Parathyroid adenoma (tissue), 2 donors: ENCODE measurements at regions not wholly inside any gene's neighbourhood (a gene's known extent, or its start where the extent isn't known, plus 50 kb on each side); places are given as distances from the start of the nearest gene placed in this dataset.

ENCODE experiments used
- H2AFZ ChIP-seq: fragments of 300-600 bp; sonication (generic); one replicate; pipeline ENCODE4 v1.7.0; 2017; ENCODE audit warnings: antibody characterized with exemption, mild to moderate bottlenecking
- H3K27ac ChIP-seq: fragments of 300-600 bp; sonication (generic); one replicate; pipeline ENCODE4 v1.7.0; 2017
- H3K27me3 ChIP-seq: fragments of 300-600 bp; sonication (generic); one replicate; pipeline ENCODE4 v1.7.0; 2017; ENCODE audit warnings: low read length; ENCODE audit not compliant: control insufficient read depth, insufficient read depth
- H3K36me3 ChIP-seq: fragments of 300-600 bp; sonication (generic); one replicate; pipeline ENCODE4 v1.7.0; 2017; ENCODE audit warnings: low read length; ENCODE audit not compliant: control insufficient read depth, insufficient read depth
- H3K4me1 ChIP-seq: fragments of 300-600 bp; sonication (generic); one replicate; pipeline ENCODE4 v1.7.0; 2017; ENCODE audit warnings: control low read depth
- H3K4me2 ChIP-seq: fragments of 300-600 bp; sonication (generic); one replicate; pipeline ENCODE4 v1.7.0; 2017; ENCODE audit warnings: low read length
- H3K4me3 ChIP-seq: fragments of 300-600 bp; sonication (generic); one replicate; pipeline ENCODE4 v1.7.0; 2017; ENCODE audit warnings: low read depth, low read length
- H3K79me2 ChIP-seq: fragments of 300-600 bp; sonication (generic); one replicate; pipeline ENCODE4 v1.7.0; 2017; ENCODE audit warnings: control low read depth
- H3K9ac ChIP-seq: fragments of 300-600 bp; sonication (generic); one replicate; pipeline ENCODE4 v1.7.0; 2017; ENCODE audit warnings: mild to moderate bottlenecking
- H3K9me3 ChIP-seq: fragments of 300-600 bp; sonication (generic); one replicate; pipeline ENCODE4 v1.7.0; 2017; ENCODE audit warnings: low read length; ENCODE audit not compliant: control insufficient read depth
- TF ChIP-seq, protein P1 (sequence below): fragments of 300-600 bp; sonication (generic); IDR thresholded peaks from one replicate; pipeline ENCODE4 v1.7.0; 2017; ENCODE audit warnings: antibody characterized with exemption, mild to moderate bottlenecking
- donor health status: primary hyperparathyroidism.

DNA sequence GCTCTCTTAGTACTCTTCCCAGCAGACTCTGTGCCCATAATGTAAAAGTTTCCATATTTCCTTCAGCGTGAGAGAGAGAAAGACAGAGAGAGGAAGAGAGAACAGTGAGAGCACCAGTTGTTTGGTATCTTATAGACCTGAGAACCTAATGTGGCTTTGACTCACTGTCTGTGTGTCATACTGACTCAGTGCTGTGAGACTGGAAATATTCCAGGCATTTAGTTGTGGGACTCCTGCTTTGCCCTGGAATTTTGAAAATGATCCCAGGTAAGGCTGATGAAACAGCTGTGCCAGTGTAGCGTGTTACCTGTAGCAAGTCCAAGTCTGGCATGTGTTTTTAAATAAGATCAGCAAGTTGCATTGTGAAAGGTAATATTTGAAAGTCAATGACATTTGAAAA is 87.9 kb upstream of the KCNH7 start:
- no peaks in the 10 kb centered on the region for H3K4me1 ChIP-seq
- H3K9me3 ChIP-seq: no peaks in the 10 kb centered on the region
- H3K9ac ChIP-seq: no peak overlapping the region
- no peak overlapping the region for H3K4me2 ChIP-seq
- no peaks in the 10 kb centered on the region for H3K27me3 ChIP-seq
- no peak overlapping the region for H2AFZ ChIP-seq
- TF ChIP-seq, protein P1, sequence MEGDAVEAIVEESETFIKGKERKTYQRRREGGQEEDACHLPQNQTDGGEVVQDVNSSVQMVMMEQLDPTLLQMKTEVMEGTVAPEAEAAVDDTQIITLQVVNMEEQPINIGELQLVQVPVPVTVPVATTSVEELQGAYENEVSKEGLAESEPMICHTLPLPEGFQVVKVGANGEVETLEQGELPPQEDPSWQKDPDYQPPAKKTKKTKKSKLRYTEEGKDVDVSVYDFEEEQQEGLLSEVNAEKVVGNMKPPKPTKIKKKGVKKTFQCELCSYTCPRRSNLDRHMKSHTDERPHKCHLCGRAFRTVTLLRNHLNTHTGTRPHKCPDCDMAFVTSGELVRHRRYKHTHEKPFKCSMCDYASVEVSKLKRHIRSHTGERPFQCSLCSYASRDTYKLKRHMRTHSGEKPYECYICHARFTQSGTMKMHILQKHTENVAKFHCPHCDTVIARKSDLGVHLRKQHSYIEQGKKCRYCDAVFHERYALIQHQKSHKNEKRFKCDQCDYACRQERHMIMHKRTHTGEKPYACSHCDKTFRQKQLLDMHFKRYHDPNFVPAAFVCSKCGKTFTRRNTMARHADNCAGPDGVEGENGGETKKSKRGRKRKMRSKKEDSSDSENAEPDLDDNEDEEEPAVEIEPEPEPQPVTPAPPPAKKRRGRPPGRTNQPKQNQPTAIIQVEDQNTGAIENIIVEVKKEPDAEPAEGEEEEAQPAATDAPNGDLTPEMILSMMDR: no peak
- H3K27ac ChIP-seq: no peak overlapping the region
- no peaks in the 10 kb centered on the region for H3K36me3 ChIP-seq
- no peak overlapping the region for H3K4me3 ChIP-seq
- no peaks in the 10 kb centered on the region for H3K79me2 ChIP-seq

DNA sequence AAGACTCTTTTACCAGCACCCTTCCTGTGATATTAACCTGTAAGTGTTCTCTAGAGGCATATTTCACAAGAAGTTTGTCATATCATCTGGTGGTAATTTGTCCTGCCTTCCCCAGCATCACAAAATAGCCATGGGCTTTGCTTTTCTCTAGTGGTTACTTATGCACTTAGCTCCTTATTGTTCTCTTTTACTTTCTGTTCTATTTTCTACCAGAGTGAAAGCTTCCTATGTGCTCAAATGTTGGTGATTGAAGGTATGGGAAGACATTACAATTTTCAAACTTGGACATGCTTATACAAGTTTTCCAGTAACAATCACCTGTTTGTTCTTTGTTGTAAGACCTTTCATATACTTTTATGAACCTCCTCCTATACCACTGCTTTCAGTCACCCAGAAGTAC is 87.0 kb upstream of the KCNH7 start:
- H3K9me3 ChIP-seq: no peaks in the 10 kb centered on the region
- no peak overlapping the region for H3K4me2 ChIP-seq
- H3K4me1 ChIP-seq: no peaks in the 10 kb centered on the region
- H3K79me2 ChIP-seq: no peaks in the 10 kb centered on the region
- no peak overlapping the region for H3K27ac ChIP-seq
- H3K27me3 ChIP-seq: no peaks in the 10 kb centered on the region
- H2AFZ ChIP-seq: no peak overlapping the region
- H3K4me3 ChIP-seq: no peak overlapping the region
- no peak overlapping the region for H3K9ac ChIP-seq
- TF ChIP-seq, protein P1: no peak
- H3K36me3 ChIP-seq: no peaks in the 10 kb centered on the region

- H2AFZ ChIP-seq: no peak overlapping the region
- TF ChIP-seq, protein P1: no peak
- H3K4me3 ChIP-seq: no peak overlapping the region
- H3K36me3 ChIP-seq: no peaks in the 10 kb centered on the region
- H3K4me1 ChIP-seq: no peaks in the 10 kb centered on the region
- no peaks in the 10 kb centered on the region for H3K79me2 ChIP-seq
- no peak overlapping the region for H3K9ac ChIP-seq
- H3K27ac ChIP-seq: no peak overlapping the region
- no peaks in the 10 kb centered on the region for H3K9me3 ChIP-seq
- no peaks in the 10 kb centered on the region for H3K27me3 ChIP-seq
- no peak overlapping the region for H3K4me2 ChIP-seq
These were observed 80.5 kb upstream of the KCNH7 start for GRCh38 chr2:162919111-162919510.

DNA sequence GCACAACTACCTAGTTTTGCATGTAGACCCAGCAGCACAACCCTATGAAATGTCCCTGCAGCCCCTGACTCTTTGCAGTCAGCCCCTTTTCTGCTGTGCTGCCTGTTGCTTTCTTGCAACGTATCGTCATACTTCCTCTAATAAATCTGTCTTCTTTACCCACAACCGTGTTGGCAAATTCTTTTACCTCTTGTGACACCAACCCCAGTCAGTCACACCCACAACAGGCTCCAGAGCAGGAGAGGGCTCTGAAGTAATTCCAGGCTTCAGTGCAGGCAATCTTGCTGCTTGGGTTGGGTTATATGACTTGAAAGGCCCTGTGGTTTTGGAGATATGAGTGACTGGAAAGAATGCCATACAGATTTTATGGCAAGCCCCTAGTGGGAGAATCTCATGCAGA is 79.1 kb upstream of the KCNH7 start:
- Histone ChIP-seq H2AFZ (no peak overlapping the region), H3K9ac (no peak overlapping the region)
- TF ChIP-seq, protein P1: no peak

DNA sequence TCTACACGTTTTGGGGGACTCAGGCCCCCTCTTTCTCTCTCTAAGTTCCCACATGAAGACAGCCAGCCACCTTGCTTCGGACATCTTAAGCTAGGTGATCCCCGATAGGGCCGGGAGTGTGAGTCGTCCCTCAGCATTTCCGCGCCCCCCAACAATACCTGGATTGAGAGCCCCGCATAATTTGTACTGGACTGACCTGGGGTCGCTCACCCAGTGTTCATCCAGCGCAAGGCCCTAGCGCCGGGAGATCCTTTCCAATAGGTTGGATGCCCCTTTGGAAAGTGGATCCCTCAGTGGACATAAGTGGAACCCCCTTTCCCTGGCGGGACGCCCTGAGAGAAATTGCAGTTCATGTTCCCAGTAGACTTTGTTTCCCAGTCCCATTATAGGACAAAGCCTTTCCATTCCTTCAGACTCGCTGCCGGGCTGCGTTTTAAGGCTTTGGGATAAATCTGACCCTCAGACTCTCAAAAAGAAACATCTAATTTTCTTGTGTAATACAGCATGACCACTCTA is 77.8 kb upstream of the KCNH7 start:
- H2AFZ ChIP-seq: no peak overlapping the region
- H3K9ac ChIP-seq: no peak overlapping the region
- TF ChIP-seq, protein P1: no peak
- no peak overlapping the region for H3K4me3 ChIP-seq
- H3K27me3 ChIP-seq: no peaks in the 10 kb centered on the region
- no peak overlapping the region for H3K27ac ChIP-seq
- H3K79me2 ChIP-seq: no peaks in the 10 kb centered on the region
- no peak overlapping the region for H3K4me2 ChIP-seq
- H3K36me3 ChIP-seq: no peaks in the 10 kb centered on the region
- no peaks in the 10 kb centered on the region for H3K4me1 ChIP-seq
- no peaks in the 10 kb centered on the region for H3K9me3 ChIP-seq

More for the DNA sequence above, 79.1 kb upstream of the KCNH7 start:
- Histone ChIP-seq H3K4me3 (no peak overlapping the region), H3K9me3 (no peaks in the 10 kb centered on the region), H3K27ac (no peak overlapping the region), H3K4me2 (no peak overlapping the region), H3K36me3 (no peaks in the 10 kb centered on the region), H3K27me3 (no peaks in the 10 kb centered on the region), H3K4me1 (no peaks in the 10 kb centered on the region), H3K79me2 (no peaks in the 10 kb centered on the region)
